ENCODE measurements at regions not wholly inside any gene's neighbourhood (a gene's known extent, or its start where the extent isn't known, plus 50 kb on each side); places are given as distances from the start of the nearest gene placed in this dataset.

DNA sequence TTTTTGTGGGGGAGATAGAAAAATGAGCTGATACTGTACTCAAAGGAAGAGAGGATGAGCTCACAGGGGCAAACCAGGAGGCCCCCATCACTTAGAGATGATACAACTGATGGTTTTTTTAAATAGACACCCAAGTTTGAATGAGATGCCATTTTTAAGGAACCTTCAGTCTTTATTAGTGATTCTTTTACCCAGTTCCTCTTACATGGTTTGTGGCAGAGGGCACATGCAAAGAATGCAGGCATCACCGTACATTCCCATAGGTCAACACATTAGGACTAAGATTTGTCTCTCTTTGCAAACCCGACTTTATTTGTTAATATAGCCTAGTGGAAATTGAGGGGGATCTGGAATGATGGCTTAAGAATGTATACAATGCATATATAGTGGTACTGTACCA, 250.9 kb downstream of the ASXL3 start:
- Histone ChIP-seq H3K9ac (ENCODE audit: insufficient read depth, low read length) (no peak overlapping the region), H3K4me1 (ENCODE audit: control insufficient read depth, extremely low read depth, insufficient read depth, low read length) (no peaks in the 10 kb centered on the region), H3K4me3 (replicated peaks in 1 of 4; ENCODE audit: control extremely low read depth in 1 of 4, insufficient read depth in 1 of 4, low read depth in 3 of 4, low read length in 4 of 4) (no peak overlapping the region), H3K36me3 (ENCODE audit: control insufficient read depth, insufficient read depth, low read length) (no peaks in the 10 kb centered on the region), H3K79me2 (ENCODE audit: control insufficient read depth, insufficient read depth, low read length) (no peaks in the 10 kb centered on the region), H3K4me2 (ENCODE audit: extremely low read depth, insufficient read depth, low read length) (no peak overlapping the region), H3K9me3 (ENCODE audit: control insufficient read depth, insufficient read depth, low read depth, low read length) (no peaks in the 10 kb centered on the region), H2AFZ (ENCODE audit: low read length) (no peak overlapping the region), H3K27ac (ENCODE audit: insufficient read depth, low read length) (no peak overlapping the region), H3K27me3 (ENCODE audit: control insufficient read depth, insufficient read depth, low read length) (no peaks in the 10 kb centered on the region), H4K20me1 (ENCODE audit: control insufficient read depth, extremely low read depth, insufficient read depth, low read length) (no peaks in the 10 kb centered on the region)
- no peak for TF ChIP-seq EZH2 (IDR thresholded peaks at IDR 0.05; ENCODE audit: low read length, missing control alignments)
- TF ChIP-seq CTCF (conservative IDR thresholded peaks at IDR 0.05 in 1 of 2, IDR thresholded peaks at IDR 0.05 in 1 of 2; ENCODE audit: low read depth in 1 of 2, low read length in 2 of 2): no peak
- DNase-seq (ENCODE audit: low read depth in 2 of 2): no peak

DNA sequence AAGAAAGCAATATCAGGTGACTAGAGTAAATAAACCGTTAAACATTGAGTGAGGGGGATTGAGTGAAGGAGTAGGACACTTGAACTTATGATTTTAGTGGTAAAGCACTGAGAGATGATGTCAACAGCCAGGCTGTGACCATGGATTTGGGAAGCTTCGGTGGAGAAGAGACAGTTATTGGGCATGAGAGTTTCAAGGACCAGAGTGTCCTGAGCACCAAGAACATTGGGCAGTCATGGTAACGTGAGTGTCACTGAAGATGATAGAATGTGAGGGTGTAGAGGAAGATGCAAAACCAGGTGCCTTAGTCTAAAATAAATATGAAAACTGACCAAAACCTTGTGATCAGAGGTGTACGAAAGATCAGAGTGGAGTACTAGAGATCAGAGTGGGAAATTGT, 248.1 kb downstream of the ASXL3 start:
- no peak overlapping the region for H3K27ac ChIP-seq (ENCODE audit: insufficient read depth, low read length)
- no peak overlapping the region for H3K9ac ChIP-seq (ENCODE audit: insufficient read depth, low read length)
- H3K4me1 ChIP-seq (ENCODE audit: control insufficient read depth, extremely low read depth, insufficient read depth, low read length): no peaks in the 10 kb centered on the region
- no peaks in the 10 kb centered on the region for H4K20me1 ChIP-seq (ENCODE audit: control insufficient read depth, extremely low read depth, insufficient read depth, low read length)
- H3K27me3 ChIP-seq (ENCODE audit: control insufficient read depth, insufficient read depth, low read length): no peaks in the 10 kb centered on the region
- no peaks in the 10 kb centered on the region for H3K79me2 ChIP-seq (ENCODE audit: control insufficient read depth, insufficient read depth, low read length)
- no peak for TF ChIP-seq EZH2 (IDR thresholded peaks at IDR 0.05; ENCODE audit: low read length, missing control alignments)
- no peak for TF ChIP-seq CTCF (conservative IDR thresholded peaks at IDR 0.05 in 1 of 2, IDR thresholded peaks at IDR 0.05 in 1 of 2; ENCODE audit: low read depth in 1 of 2, low read length in 2 of 2)
- H3K4me3 ChIP-seq (replicated peaks in 1 of 4; ENCODE audit: control extremely low read depth in 1 of 4, insufficient read depth in 1 of 4, low read depth in 3 of 4, low read length in 4 of 4): no peak overlapping the region
- no peaks in the 10 kb centered on the region for H3K9me3 ChIP-seq (ENCODE audit: control insufficient read depth, insufficient read depth, low read depth, low read length)
- H2AFZ ChIP-seq (ENCODE audit: low read length): no peak overlapping the region
- H3K36me3 ChIP-seq (ENCODE audit: control insufficient read depth, insufficient read depth, low read length): no peaks in the 10 kb centered on the region
- no peak for DNase-seq (ENCODE audit: low read depth in 2 of 2)
- no peak overlapping the region for H3K4me2 ChIP-seq (ENCODE audit: extremely low read depth, insufficient read depth, low read length)

GRCh38 chr18:33821503-33821902, 243.5 kb downstream of the ASXL3 start:
- Histone ChIP-seq H3K9me3 (ENCODE audit: control insufficient read depth, insufficient read depth, low read depth, low read length) (no peaks in the 10 kb centered on the region), H3K4me2 (ENCODE audit: extremely low read depth, insufficient read depth, low read length) (no peak overlapping the region), H4K20me1 (ENCODE audit: control insufficient read depth, extremely low read depth, insufficient read depth, low read length) (no peaks in the 10 kb centered on the region), H3K27ac (ENCODE audit: insufficient read depth, low read length) (no peak overlapping the region), H3K36me3 (ENCODE audit: control insufficient read depth, insufficient read depth, low read length) (no peaks in the 10 kb centered on the region), H3K79me2 (ENCODE audit: control insufficient read depth, insufficient read depth, low read length) (no peaks in the 10 kb centered on the region), H2AFZ (ENCODE audit: low read length) (no peak overlapping the region), H3K4me1 (ENCODE audit: control insufficient read depth, extremely low read depth, insufficient read depth, low read length) (peaks cover 2% of the 10 kb centered on the region), H3K4me3 (replicated peaks in 1 of 4; ENCODE audit: control extremely low read depth in 1 of 4, insufficient read depth in 1 of 4, low read depth in 3 of 4, low read length in 4 of 4) (no peak overlapping the region), H3K9ac (ENCODE audit: insufficient read depth, low read length) (no peak overlapping the region), H3K27me3 (ENCODE audit: control insufficient read depth, insufficient read depth, low read length) (no peaks in the 10 kb centered on the region)
- no peak for TF ChIP-seq EZH2 (IDR thresholded peaks at IDR 0.05; ENCODE audit: low read length, missing control alignments)
- no peak for TF ChIP-seq CTCF (conservative IDR thresholded peaks at IDR 0.05 in 1 of 2, IDR thresholded peaks at IDR 0.05 in 1 of 2; ENCODE audit: low read depth in 1 of 2, low read length in 2 of 2)
- DNase-seq (ENCODE audit: low read depth in 2 of 2): peak; percentile 73 to 94
